T-helper 17 cell (primary cell): ENCODE measurements at regions not wholly inside any gene's neighbourhood (a gene's known extent, or its start where the extent isn't known, plus 50 kb on each side); places are given as distances from the start of the nearest gene placed in this dataset.

Experiments used
- ATAC-seq: fragments of 150-1000 bp; cut with Tn5 transposase; 2 replicates; pipeline ENCODE4 v1.10.0; 2021; ENCODE audit warnings: mild to moderate bottlenecking, moderate library complexity
- DNase-seq, 3 donors: peaks; one replicate each; pipeline versions ENCODE4 v3.0.0 to v3.0.0-alpha.2; 2020 to 2021
- H3K9me3 ChIP-seq: one replicate; pipeline ENCODE4 v1.7.0; 2013; ENCODE audit warnings: low read length, mild to moderate bottlenecking; ENCODE audit not compliant: control insufficient read depth, poor library complexity, severe bottlenecking
- H3K27ac Mint-ChIP-seq: one replicate; pipeline ENCODE4 v1.8.0; 2022; ENCODE audit warnings: mild to moderate bottlenecking, moderate library complexity, mixed read lengths
- H3K27me3 Mint-ChIP-seq: one replicate; pipeline ENCODE4 v1.8.0; 2022; ENCODE audit warnings: mixed read lengths
- H3K36me3 Mint-ChIP-seq: one replicate; pipeline ENCODE4 v1.8.0; 2022; ENCODE audit warnings: low read depth, mixed read lengths
- H3K4me1 Mint-ChIP-seq: one replicate; pipeline ENCODE4 v1.8.0; 2022; ENCODE audit warnings: mild to moderate bottlenecking, mixed read lengths
- H3K4me3 Mint-ChIP-seq: one replicate; pipeline ENCODE4 v1.8.0; 2022; ENCODE audit warnings: mild to moderate bottlenecking, moderate library complexity, mixed read lengths

DNA sequence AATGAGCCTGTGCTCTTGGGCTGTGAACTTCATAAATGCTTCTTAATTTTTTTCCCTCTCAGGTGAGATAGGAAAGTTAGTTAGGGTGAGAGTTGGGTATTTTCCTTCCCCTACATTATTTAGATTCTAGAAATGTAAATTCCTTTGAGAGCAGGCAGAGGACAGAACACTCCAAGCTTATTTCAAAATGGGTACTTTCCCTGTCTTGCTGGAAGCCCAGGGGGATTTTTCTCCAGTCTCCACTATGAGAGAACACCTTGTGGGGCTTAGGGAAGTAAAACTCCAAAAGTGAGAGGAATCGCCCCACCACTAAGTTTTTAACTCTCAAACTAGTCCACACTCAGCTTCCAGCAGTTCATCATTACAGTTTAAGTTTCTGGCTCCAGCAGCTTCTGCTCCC lies 253.2 kb upstream of the CTAGE1 start:
- H3K9me3 ChIP-seq, result no peaks in the 10 kb centered on the region
- H3K4me3 Mint-ChIP-seq, result no peak overlapping the region
- no peak overlapping the region for H3K27ac Mint-ChIP-seq
- ATAC-seq, result no peak
- H3K4me1 Mint-ChIP-seq, result no peaks in the 10 kb centered on the region
- no peaks in the 10 kb centered on the region for H3K36me3 Mint-ChIP-seq
- H3K27me3 Mint-ChIP-seq, result no peaks in the 10 kb centered on the region
- DNase-seq, result no peak

DNA sequence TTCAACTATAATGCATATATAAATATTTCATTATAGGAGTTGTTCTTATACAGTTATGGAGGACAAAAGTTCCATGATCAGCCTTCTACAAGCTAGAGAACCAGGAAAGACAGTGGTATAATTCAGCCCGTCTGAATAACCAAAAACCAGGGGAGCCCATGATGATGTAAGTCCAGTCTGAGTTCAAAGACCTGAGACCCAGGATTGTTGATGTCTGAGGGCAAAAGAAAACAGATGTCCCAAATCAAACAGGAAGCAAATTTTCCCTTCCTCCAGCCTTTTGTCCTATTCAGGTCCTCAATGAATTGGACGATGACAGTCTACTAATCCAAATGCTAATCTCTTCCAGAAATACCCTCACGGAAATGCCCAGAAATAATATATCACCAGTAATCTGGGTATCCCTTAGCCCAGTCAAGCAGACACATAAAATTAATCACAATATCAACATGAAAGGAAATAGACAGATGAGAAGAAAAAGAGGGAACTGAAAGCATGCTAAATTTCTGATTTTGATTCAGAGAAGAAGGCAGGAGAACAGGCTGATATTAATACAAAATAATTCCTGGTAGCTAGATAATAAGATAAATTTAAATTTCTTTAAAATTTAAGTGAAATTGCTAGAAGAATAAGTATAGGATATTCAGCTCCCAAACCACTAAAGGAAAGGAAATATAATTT lies 255.6 kb upstream of the CTAGE1 start:
- DNase-seq, result no peak
- no peak overlapping the region for H3K4me3 Mint-ChIP-seq
- H3K27ac Mint-ChIP-seq, result no peak overlapping the region
- H3K9me3 ChIP-seq, result no peaks in the 10 kb centered on the region
- H3K27me3 Mint-ChIP-seq, result no peaks in the 10 kb centered on the region
- no peaks in the 10 kb centered on the region for H3K36me3 Mint-ChIP-seq
- H3K4me1 Mint-ChIP-seq, result no peaks in the 10 kb centered on the region
- ATAC-seq, result no peak

DNA sequence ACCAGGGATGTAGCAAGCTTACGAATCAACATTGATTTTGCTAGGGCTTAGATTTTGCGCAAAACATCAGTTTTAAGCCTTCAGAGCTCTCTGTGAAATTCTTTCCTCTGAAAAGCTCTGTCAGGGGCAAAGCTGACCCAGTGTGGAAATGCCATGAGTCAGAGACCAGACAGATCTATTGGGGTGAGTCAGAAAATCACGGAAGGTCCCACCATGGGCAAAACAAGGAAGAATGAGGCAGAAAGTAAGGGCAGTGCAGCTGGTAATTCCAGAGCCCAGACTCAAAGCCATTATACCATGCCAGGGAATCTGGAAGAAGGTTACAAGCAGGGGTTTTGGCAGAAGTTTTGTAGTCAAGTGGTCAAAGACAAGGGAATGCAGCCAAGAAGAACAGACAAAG lies 256.6 kb upstream of the CTAGE1 start:
- Mint-ChIP-seq H3K27me3 (no peaks in the 10 kb centered on the region), H3K36me3 (no peaks in the 10 kb centered on the region), H3K27ac (no peak overlapping the region), H3K4me3 (no peak overlapping the region), H3K4me1 (no peaks in the 10 kb centered on the region)
- no peak for ATAC-seq
- no peak for DNase-seq
- no peaks in the 10 kb centered on the region for H3K9me3 ChIP-seq

DNA sequence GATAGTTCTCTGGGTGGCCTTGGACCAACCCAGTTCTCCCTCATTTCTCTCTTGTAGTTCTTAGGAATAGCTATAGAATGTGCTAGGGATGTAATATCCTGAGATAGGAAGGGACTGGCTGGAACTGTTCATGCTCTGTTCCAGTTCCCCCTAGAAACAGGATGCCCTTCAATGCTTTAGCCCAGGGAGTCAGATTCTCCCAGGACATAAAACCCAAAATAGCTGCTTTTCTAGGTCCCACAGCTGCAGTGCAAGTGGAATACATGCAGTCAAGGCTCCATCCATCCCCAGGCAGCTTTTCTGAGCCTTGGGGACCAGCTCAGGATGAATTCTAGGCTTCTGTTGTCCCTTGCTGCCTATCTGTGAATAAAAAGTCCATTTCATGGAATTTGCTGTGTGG lies 257.3 kb upstream of the CTAGE1 start:
- DNase-seq, result no peak
- no peak for ATAC-seq
- H3K9me3 ChIP-seq, result no peaks in the 10 kb centered on the region
- H3K4me3 Mint-ChIP-seq, result no peak overlapping the region
- H3K27ac Mint-ChIP-seq, result no peak overlapping the region
- H3K27me3 Mint-ChIP-seq, result no peaks in the 10 kb centered on the region
- H3K36me3 Mint-ChIP-seq, result no peaks in the 10 kb centered on the region
- H3K4me1 Mint-ChIP-seq, result no peaks in the 10 kb centered on the region

DNA sequence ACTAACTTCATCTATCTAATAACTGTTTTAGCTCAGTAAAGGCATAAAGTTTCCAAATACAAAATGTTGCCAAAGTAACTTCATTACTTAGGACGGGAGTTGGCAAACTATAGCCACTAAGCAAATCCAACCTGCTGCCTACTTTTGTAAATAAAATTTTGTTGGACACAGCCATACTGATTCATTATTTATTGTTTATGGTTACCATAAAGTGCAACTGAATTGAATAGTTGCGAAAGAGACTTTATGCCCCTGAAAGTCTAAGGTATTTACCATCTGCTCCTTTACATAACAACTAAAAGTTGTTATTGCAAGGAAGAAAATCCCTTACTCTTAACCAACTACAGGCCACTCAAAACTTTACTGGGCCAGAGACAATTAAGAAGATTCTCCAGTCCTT lies 256.7 kb upstream of the RBBP8 start:
- Mint-ChIP-seq H3K4me1 (no peaks in the 10 kb centered on the region), H3K27me3 (peaks cover 5% of the 10 kb centered on the region), H3K36me3 (no peaks in the 10 kb centered on the region), H3K4me3 (no peak overlapping the region), H3K27ac (no peak overlapping the region)
- DNase-seq (no peak), ATAC-seq (no peak)
- no peaks in the 10 kb centered on the region for H3K9me3 ChIP-seq

DNA sequence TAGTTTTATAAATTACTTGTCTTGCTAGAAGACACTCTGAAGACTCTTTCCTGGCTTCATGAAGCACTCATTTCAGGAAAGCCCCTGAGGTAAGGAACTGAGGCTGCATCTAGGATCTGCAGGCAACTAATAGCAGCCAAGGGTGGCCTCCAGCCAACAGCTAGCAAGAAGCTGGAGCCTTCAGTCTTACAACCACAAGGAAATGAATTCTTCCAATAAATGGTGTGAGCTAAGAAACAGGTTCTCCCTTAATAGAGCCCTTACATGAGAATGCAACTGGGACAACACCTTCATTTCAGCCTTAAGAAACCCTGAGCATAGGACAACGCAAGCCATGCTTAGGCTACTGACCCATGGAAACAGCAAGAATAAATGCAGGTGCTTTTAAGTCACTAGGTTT lies 254.6 kb upstream of the RBBP8 start:
- no peaks in the 10 kb centered on the region for H3K9me3 ChIP-seq
- no peaks in the 10 kb centered on the region for H3K36me3 Mint-ChIP-seq
- no peaks in the 10 kb centered on the region for H3K4me1 Mint-ChIP-seq
- DNase-seq, result no peak
- peaks cover 12% of the 10 kb centered on the region for H3K27me3 Mint-ChIP-seq
- H3K4me3 Mint-ChIP-seq, result no peak overlapping the region
- H3K27ac Mint-ChIP-seq, result no peak overlapping the region
- ATAC-seq, result no peak

DNA sequence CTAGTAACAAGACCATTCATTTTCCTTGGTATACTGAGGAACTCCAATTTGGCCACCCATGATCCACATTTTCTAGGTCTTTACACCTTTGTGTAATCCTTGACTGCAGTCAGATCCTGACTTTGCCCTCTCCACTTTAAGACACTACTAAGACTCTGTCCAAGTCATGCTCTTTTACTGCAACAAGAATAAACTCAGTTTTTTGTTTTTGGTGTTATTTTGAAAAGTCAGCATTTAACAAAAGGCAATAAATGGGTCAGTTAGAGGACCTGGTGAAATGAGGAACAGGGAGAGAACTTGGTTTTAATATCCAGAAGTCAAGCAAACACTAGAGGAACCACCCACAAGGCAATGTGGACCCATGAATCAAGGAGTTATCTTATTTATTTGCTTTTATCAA lies 252.2 kb upstream of the RBBP8 start:
- Mint-ChIP-seq H3K4me3 (no peak overlapping the region), H3K27me3 (peaks cover 12% of the 10 kb centered on the region), H3K36me3 (no peaks in the 10 kb centered on the region), H3K4me1 (no peaks in the 10 kb centered on the region), H3K27ac (no peak overlapping the region)
- DNase-seq (no peak), ATAC-seq (no peak)
- no peaks in the 10 kb centered on the region for H3K9me3 ChIP-seq

DNA sequence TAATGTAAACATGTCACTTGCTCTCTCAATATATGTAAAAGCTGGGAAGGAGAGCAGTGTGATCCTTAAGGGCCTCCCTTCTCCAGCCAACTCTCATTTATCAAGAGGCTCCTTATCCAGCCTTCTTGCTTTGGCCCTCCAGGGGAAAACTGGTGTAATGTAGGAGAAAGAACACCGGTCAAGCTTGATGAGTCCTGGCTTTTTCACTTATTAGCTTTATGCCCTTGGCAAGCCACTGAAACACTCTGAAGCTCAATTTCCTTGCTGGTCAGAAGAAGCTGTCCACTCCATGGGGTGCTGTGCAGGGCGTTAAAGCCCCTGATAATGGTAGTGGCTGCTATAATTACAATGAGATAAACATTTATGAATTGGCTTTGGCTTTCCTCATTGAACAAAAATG lies 251.2 kb upstream of the RBBP8 start:
- H3K9me3 ChIP-seq, result no peaks in the 10 kb centered on the region
- no peak overlapping the region for H3K27ac Mint-ChIP-seq
- no peaks in the 10 kb centered on the region for H3K4me1 Mint-ChIP-seq
- DNase-seq (no peak), ATAC-seq (no peak)
- no peak overlapping the region for H3K4me3 Mint-ChIP-seq
- H3K36me3 Mint-ChIP-seq, result no peaks in the 10 kb centered on the region
- peaks cover 12% of the 10 kb centered on the region for H3K27me3 Mint-ChIP-seq

DNA sequence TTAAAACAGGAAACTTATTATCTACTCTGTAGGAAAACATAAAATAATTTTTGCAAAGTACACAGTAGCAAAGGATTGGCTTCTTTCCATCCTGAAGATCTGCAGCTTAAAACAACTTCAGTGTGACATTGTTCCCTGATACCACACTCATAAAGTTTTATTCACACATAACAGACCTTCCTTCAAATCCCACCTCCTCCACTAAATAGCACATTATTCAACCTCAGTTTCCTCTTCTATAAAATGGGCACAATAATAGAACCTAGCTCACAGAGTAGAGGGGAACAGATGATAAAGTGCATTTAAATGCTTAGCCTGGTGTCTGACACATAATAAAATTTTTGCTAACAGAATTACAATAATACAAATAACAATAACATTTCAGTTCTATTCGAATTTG lies 250.4 kb upstream of the RBBP8 start:
- ATAC-seq (no peak), DNase-seq (no peak)
- Mint-ChIP-seq H3K36me3 (no peaks in the 10 kb centered on the region), H3K27ac (no peak overlapping the region), H3K4me1 (no peaks in the 10 kb centered on the region), H3K27me3 (peaks cover 12% of the 10 kb centered on the region), H3K4me3 (no peak overlapping the region)
- no peaks in the 10 kb centered on the region for H3K9me3 ChIP-seq

DNA sequence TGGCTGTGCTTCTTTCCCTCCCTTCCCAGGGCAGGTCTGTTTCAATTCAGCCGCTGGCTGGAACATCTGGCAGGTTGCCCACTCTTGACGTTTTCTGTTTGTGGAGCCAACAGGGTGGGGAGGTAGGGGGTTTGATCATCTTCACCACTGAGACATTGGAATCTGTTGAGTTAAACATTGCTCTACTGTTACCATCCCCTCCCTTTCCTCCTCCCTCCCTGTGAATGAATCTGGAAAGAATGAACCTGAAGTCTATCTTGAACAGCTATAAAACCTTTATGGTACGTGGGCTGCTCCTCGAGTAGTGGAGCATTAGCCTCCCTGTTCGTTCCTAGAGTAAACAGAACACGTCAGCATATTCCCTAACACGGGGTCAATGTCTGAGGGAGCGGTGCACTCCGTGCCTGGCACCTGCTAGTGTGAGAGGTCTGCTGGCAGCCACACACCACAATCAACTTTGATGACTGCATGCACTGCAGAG lies 249.9 kb upstream of the RBBP8 start:
- Mint-ChIP-seq H3K4me3 (no peak overlapping the region), H3K4me1 (no peaks in the 10 kb centered on the region), H3K27ac (no peak overlapping the region), H3K27me3 (peaks cover 12% of the 10 kb centered on the region), H3K36me3 (no peaks in the 10 kb centered on the region)
- no peaks in the 10 kb centered on the region for H3K9me3 ChIP-seq
- DNase-seq (no peak), ATAC-seq (no peak)

DNA sequence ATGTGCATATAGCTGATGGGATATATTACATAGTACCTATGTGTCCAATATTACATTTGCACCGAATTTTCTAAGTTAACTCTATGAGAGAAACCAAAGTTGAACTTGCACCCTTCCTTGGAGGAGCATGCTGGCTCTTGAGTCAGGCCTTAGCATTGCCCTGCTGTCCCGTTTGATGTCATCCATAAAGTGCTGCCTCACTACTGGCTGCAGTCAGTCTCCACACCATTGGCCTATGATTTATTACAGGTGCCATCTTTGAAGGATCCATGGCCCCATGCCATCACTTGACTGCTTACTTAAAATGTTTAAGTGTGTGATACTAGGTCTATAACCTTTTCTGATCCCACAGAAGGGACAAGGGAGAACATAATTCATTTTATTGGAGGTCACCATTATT lies 249.3 kb upstream of the RBBP8 start:
- Mint-ChIP-seq H3K36me3 (no peaks in the 10 kb centered on the region), H3K4me1 (no peaks in the 10 kb centered on the region), H3K27me3 (peaks cover 12% of the 10 kb centered on the region), H3K4me3 (no peak overlapping the region), H3K27ac (no peak overlapping the region)
- no peak for DNase-seq
- ATAC-seq, result no peak
- no peaks in the 10 kb centered on the region for H3K9me3 ChIP-seq

DNA sequence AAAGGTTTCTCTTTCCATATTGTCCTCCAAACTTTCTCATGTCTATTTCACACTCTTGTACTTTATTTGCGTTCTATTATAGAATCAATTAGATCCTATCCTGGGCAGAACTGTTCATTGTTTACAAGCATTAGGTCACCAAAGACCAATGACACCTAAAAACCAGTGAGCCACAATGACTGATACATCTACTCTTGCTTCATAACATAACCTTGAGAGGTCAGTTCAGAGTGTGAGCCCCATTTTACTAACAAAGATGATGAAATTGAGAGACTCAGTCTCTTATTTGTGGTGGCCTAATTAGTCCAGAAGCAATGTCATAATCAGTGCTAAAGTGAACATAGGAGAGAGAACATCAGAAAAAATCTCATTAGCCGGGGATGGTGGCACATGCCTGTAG lies 248.9 kb upstream of the RBBP8 start:
- ATAC-seq (no peak), DNase-seq (no peak)
- no peak overlapping the region for H3K27ac Mint-ChIP-seq
- H3K27me3 Mint-ChIP-seq, result peaks cover 12% of the 10 kb centered on the region
- H3K4me1 Mint-ChIP-seq, result no peaks in the 10 kb centered on the region
- no peaks in the 10 kb centered on the region for H3K9me3 ChIP-seq
- H3K36me3 Mint-ChIP-seq, result no peaks in the 10 kb centered on the region
- no peak overlapping the region for H3K4me3 Mint-ChIP-seq

DNA sequence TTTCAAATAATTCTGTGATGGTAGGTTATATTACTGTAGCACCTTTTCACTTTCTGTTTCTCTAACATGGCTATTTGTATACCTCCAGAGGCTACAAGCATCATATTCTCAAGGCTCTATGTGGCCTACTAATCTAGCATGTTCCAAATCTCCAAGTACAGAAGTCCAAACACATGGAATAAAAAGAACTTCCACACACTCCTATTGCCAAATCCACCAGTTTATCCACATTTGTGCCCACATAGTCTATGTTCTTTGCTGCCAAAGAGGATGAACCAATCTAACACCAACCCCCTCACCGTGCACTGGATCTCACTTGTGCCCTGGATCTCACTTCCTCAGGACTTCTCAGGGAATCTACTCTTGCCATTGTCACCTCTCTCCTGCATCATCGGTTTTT lies 247.3 kb upstream of the RBBP8 start:
- H3K4me3 Mint-ChIP-seq, result no peak overlapping the region
- no peaks in the 10 kb centered on the region for H3K36me3 Mint-ChIP-seq
- H3K9me3 ChIP-seq, result no peaks in the 10 kb centered on the region
- H3K4me1 Mint-ChIP-seq, result no peaks in the 10 kb centered on the region
- H3K27me3 Mint-ChIP-seq, result peaks cover 12% of the 10 kb centered on the region
- DNase-seq (no peak), ATAC-seq (no peak)
- no peak overlapping the region for H3K27ac Mint-ChIP-seq

DNA sequence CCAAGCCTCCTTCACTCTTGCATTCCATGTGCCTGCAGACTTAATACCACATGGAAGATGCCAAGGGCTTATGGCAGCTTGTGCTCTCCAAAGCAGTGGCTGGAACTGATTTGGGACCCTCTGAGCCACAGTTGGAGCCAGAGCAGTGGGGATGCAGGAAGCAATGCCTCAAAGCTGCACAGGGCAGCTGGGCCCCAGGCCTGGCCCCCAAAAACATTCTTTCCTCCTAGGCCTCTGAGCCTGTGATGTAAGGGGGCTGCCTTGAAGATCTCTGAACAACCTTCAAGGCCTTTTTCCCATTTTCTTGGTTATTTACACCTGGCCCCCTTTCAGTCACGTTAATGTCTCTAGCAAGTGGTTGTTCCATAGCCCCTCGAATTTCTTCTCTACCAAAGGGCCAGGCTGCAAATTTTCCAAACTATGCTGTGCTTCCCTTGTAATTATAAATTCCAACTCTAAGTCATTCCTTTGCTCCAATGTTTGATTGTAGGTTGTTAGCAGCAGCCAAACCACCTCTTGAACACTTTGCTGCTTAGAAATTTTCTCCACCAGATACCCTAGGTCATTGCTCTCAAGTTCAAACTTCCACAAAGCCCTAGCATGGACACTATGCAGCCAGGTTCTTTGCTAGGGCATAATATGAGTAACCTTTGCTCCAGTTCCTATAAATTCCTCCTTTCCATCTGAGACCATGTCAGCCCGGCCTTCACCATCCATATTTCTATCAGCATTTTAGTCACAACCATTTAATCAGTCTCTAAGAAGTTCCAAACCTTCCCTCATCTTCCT lies 245.0 kb upstream of the RBBP8 start:
- Mint-ChIP-seq H3K36me3 (no peaks in the 10 kb centered on the region), H3K4me3 (no peak overlapping the region), H3K27ac (no peak overlapping the region), H3K4me1 (no peaks in the 10 kb centered on the region), H3K27me3 (no peaks in the 10 kb centered on the region)
- DNase-seq (no peak), ATAC-seq (no peak)
- H3K9me3 ChIP-seq, result no peaks in the 10 kb centered on the region
